BJ (cell line): ENCODE measurements at regions not wholly inside any gene's neighbourhood (a gene's known extent, or its start where the extent isn't known, plus 50 kb on each side); places are given as distances from the start of the nearest gene placed in this dataset.

Experiments used
- CTCF ChIA-PET: fragments of 350-600 bp; formaldehyde crosslinking; extraction: SDS; loops from one replicate; lab custom pipeline; 2021; ENCODE audit warnings: antibody characterized with exemption, inconsistent platforms; lab: Yijun Ruan, JAX
- POLR2A ChIA-PET: fragments of 300-600 bp; sonication (Branson Sonifier 250); formaldehyde crosslinking; extraction: SDS; loops from one replicate; lab custom pipeline; 2021; ENCODE audit warnings: antibody characterized with exemption; lab: Charles Lee
- DNase-seq: peaks from one replicate; pipeline ENCODE4 v3.0.0-alpha.2; 2011; ENCODE audit warnings: low read depth
- H3K27me3 ChIP-seq: 2 replicates; pipeline ENCODE4 v1.6.0; 2011; ENCODE audit warnings: low read length; ENCODE audit not compliant: control insufficient read depth, insufficient read depth
- H3K36me3 ChIP-seq: 2 replicates; pipeline ENCODE4 v1.5.1; 2011; ENCODE audit warnings: low read length; ENCODE audit not compliant: control insufficient read depth, insufficient read depth
- H3K4me3 ChIP-seq: 2 replicates; pipeline ENCODE4 v1.5.1; 2011; ENCODE audit warnings: low read depth, mild to moderate bottlenecking, control low read depth, low read length
- TF ChIP-seq, protein P1 (sequence below): IDR thresholded peaks from 2 replicates; pipeline ENCODE4 v1.5.1; 2011; ENCODE audit warnings: low read depth, mild to moderate bottlenecking, control low read depth, inconsistent platforms, low read length, moderate library complexity; ENCODE audit not compliant: insufficient read depth

DNA sequence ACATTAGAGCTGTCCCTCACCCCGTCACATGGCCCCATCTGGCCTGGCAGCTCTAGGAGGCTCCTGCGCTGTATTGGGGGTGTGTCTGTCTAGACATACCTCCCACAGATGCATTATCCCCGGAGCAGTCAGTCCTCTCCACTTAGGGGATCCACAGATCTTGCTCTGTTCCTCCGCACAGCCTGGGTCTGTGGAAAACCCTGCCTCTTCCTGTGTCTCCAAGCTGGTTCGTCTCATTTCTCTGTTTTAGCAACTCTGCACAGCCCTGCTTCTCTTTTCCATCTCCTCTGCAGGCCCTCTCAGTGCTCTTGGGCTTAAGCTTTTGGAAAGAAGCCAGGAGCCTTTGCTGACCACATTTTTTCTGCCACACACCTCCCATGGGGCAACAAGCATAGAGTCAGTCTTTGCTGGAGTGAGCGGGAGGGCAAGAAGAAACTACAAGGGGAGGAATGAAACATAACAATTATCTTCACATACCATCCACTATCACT, 241.5 kb downstream of the FOXD2 start:
- POLR2A ChIA-PET: no interaction called here
- no peak overlapping the region for H3K4me3 ChIP-seq
- DNase-seq: no peak
- no peaks in the 10 kb centered on the region for H3K36me3 ChIP-seq
- CTCF ChIA-PET: no interaction called here
- TF ChIP-seq, protein P1, sequence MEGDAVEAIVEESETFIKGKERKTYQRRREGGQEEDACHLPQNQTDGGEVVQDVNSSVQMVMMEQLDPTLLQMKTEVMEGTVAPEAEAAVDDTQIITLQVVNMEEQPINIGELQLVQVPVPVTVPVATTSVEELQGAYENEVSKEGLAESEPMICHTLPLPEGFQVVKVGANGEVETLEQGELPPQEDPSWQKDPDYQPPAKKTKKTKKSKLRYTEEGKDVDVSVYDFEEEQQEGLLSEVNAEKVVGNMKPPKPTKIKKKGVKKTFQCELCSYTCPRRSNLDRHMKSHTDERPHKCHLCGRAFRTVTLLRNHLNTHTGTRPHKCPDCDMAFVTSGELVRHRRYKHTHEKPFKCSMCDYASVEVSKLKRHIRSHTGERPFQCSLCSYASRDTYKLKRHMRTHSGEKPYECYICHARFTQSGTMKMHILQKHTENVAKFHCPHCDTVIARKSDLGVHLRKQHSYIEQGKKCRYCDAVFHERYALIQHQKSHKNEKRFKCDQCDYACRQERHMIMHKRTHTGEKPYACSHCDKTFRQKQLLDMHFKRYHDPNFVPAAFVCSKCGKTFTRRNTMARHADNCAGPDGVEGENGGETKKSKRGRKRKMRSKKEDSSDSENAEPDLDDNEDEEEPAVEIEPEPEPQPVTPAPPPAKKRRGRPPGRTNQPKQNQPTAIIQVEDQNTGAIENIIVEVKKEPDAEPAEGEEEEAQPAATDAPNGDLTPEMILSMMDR: no peak
- no peaks in the 10 kb centered on the region for H3K27me3 ChIP-seq

DNA sequence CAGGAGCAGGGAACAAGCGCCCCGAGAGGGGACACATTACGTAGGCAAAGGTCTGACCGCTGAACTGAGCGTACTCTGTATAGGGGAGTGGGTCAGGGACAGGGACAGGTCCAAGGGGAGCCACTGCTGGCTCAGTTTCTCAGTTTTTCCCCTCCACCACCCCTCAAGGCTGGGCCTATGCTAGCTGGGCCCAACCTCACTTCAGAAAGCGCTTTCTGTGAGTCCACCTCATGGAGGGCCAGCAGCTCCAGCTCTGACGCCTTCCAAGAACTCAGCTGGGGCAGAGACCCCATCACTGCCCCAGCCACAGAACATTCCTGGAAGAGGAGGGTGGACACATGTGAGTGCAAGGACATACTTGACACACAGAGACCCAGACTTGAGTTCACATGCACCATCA, 242.0 kb downstream of the FOXD2 start:
- Histone ChIP-seq H3K36me3 (no peaks in the 10 kb centered on the region), H3K4me3 (no peak overlapping the region), H3K27me3 (no peaks in the 10 kb centered on the region)
- CTCF ChIA-PET: no interaction called here
- TF ChIP-seq, protein P1: no peak
- DNase-seq: no peak
- POLR2A ChIA-PET: no interaction called here

GRCh38 chr1:47680815-47681475, 243.1 kb downstream of the FOXD2 start:
- TF ChIP-seq, protein P1: no peak
- POLR2A ChIA-PET: no interaction called here
- CTCF ChIA-PET: no interaction called here
- no peak overlapping the region for H3K4me3 ChIP-seq
- no peaks in the 10 kb centered on the region for H3K27me3 ChIP-seq
- H3K36me3 ChIP-seq: no peaks in the 10 kb centered on the region
- no peak for DNase-seq

- Histone ChIP-seq H3K4me3 (no peak overlapping the region), H3K27me3 (no peaks in the 10 kb centered on the region), H3K36me3 (no peaks in the 10 kb centered on the region)
- TF ChIP-seq, protein P1: no peak
- ChIA-PET CTCF (no interaction called here), POLR2A (no interaction called here)
- no peak for DNase-seq
Observed at GRCh38 chr1:47681735-47682134, 243.9 kb downstream of the FOXD2 start.

GRCh38 chr1:47682198-47682597, 244.4 kb downstream of the FOXD2 start:
- Histone ChIP-seq H3K27me3 (0 out of 2 replicates have a peak, but pooled peaks cover 1% of the 10 kb centered on the region), H3K36me3 (no peaks in the 10 kb centered on the region), H3K4me3 (no peak overlapping the region)
- ChIA-PET CTCF (no interaction called here), POLR2A (no interaction called here)
- no peak for DNase-seq
- TF ChIP-seq, protein P1: no peak
